D721Med (cell line): ENCODE measurements at regions not wholly inside any gene's neighbourhood (a gene's known extent, or its start where the extent isn't known, plus 50 kb on each side); places are given as distances from the start of the nearest gene placed in this dataset.

Experiments
- DNase-seq: peaks from one replicate; pipeline ENCODE4 v3.0.0; 2011; ENCODE audit warnings: low spot score; ENCODE audit not compliant: insufficient read length
- FAIRE-seq: peaks from 2 replicates; lab custom pipeline; 2011; peaks lifted over from hg19 to GRCh38; lab: Jason Lieb, UNC
- TF ChIP-seq, protein P1 (sequence below): IDR thresholded peaks from 2 replicates; pipeline ENCODE4 v1.5.1; 2012; ENCODE audit warnings: mild to moderate bottlenecking, control low read depth; ENCODE audit not compliant: insufficient read depth; ENCODE audit errors: missing control alignments

DNA sequence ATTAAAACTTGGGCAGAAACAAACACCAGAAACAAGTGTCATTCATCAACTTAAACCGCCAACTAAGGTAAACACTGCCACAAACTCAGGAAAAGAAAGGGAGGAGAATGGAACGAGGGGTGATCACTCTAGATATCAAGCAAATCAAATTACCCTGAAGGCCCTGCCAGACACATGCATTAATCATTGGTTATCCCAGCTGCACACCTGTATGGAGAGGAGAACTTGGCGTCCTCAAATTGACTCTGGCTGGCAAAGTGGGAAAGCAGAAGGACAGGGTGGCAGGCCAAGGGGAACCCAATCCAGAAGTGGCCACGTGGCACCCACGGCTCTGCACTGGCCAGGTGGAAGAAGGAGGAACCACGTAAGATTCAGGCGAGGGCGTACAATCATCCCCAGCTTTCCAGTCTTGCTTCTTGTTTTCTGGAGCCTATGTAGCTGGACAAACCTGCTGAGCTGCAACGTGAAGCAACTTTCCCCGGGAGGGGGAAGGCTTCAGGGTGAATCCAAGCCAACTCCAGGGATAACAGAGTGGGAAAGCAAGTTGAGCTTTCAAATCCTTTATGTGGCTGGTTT is 156.2 kb upstream of the JARID2 start:
- DNase-seq (no peak), FAIRE-seq (no peak)
- TF ChIP-seq, protein P1, sequence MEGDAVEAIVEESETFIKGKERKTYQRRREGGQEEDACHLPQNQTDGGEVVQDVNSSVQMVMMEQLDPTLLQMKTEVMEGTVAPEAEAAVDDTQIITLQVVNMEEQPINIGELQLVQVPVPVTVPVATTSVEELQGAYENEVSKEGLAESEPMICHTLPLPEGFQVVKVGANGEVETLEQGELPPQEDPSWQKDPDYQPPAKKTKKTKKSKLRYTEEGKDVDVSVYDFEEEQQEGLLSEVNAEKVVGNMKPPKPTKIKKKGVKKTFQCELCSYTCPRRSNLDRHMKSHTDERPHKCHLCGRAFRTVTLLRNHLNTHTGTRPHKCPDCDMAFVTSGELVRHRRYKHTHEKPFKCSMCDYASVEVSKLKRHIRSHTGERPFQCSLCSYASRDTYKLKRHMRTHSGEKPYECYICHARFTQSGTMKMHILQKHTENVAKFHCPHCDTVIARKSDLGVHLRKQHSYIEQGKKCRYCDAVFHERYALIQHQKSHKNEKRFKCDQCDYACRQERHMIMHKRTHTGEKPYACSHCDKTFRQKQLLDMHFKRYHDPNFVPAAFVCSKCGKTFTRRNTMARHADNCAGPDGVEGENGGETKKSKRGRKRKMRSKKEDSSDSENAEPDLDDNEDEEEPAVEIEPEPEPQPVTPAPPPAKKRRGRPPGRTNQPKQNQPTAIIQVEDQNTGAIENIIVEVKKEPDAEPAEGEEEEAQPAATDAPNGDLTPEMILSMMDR: no peak

DNA sequence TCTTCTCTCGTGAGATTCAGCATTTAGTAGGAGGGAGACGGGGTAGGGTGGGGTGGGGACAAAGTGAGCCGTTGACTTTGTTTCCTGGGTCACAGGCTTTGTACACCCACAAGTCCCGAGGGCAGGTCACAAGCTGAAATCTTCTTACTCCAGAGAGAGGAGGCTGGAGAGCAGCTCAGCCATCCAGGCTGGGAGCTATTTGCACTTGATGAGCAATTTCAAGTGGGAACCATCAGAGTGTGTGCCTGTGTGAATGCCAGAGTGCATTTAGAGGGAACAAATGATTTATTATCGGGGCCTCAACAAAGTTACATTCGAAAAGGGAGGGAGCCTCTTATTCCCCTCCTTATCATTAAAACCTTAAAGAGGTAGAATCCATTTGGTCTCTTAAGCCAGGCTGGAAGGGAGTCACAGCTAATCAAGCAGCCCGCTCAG is 155.7 kb upstream of the JARID2 start:
- FAIRE-seq (no peak), DNase-seq (no peak)
- TF ChIP-seq, protein P1: no peak

DNA sequence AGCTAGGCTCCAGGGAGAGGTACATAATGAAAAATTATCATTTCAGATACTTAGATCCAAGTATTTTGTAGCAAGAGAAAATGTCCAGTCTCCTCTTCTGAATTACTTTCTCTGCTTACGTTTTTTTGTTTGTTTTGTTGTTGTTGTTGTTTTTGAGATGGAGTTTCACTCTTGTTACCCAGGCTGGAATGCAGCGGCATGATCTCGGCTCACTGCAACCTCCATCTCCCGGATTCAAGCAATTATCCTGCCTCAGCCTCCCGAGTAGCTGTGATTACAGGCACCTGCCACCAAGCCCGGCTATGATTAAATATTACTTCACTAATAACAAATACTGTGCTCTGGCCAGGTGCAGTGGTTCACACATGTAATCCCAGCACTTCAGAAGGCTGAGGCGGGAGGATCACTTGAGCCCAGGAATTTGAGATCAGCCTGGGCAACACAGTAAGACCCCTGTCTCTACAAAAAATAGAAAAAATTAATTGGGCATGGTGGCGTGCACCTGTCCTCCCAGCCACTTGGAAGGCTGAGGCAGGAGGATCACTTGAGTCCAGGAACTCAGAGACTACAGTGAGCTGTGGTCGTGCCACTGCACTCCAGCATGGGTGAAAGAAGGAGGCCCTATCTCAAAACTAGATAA is 155.0 kb upstream of the JARID2 start:
- FAIRE-seq (no peak), DNase-seq (no peak)
- TF ChIP-seq, protein P1: no peak

DNA sequence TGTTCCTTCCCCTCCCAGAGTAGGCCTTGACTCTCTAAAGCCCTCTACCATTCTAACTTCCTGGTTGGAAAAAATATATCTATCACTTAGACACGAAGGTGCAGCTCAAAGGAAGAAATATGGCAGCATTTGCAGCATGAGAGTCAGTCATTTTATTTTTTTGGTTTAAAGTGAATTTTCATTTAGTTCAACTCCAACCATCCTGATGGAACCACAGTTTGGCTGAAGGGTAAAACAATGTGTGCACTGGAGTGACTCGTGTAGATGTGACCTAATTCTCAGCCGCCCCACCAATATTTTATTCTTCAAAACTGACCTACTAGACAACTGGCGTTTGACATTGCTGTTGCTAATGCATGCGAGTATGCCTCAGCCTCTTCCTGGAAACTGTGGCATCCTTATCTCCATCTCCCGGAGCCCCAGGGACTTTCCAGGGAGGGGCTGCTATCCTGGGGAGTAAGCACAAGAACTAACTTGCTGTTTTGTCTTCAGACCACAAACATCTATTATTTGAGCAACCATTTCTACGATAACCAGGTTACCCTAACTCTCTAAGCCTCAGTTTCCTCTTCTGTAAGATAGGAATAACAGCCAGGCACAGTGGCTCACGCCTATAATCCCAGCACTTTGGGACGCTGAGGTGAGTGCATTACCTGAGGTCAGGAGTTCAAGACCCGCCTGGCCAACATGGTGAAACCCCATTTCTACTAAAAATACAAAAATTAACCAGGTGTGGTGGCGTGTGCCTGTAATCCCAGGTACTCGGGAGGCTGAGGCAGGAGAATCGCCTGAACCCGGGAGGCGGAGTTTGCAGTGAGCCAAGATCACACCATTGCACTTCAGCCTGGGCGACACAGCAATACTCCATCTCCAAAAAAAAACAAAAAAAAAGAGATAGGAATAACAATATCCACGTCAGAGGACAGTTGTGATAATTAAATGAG is 148.7 kb upstream of the JARID2 start:
- FAIRE-seq: no peak
- TF ChIP-seq, protein P1: no peak
- DNase-seq: no peak

DNA sequence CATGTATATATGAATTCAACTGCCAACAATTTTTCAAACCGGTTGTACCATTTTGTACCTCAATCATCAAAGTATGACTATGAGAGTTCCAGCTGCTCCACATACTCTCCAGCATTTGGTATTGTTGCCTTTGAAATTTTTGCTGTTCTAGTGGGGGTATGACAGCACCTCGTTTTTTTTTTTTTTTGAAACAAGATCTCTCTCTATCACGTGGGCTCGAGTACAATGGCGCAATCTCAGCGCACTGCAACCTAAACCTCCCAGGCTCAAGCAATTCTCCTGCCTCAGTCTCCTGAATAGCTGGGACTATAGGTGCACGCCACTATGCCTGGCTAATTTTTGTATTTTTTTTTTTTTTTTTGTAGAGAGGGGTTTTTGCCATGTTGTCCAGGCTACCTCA is 144.7 kb upstream of the JARID2 start:
- FAIRE-seq (no peak), DNase-seq (no peak)
- TF ChIP-seq, protein P1: no peak

DNA sequence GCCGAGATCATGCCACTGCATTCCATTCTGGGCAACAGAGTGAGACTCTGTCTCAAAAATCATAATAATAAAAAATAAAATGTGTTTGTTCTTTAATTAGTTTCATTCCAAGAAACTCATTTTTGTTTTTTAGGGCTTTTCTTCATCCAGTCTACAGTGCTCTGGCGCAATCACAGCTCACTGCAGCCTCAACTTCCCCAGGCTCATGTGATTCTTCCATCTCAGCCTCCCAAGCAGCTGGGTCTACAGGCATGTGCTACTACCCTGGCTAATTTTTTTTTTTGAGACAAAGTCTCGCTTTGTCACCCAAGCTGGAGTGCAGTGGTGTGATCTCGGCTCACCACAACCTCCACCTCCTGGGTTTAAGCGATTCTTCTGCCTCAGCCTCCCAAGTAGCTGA is 143.6 kb upstream of the JARID2 start:
- TF ChIP-seq, protein P1: no peak
- no peak for DNase-seq
- no peak for FAIRE-seq
